ENCODE measurements at regions not wholly inside any gene's neighbourhood (a gene's known extent, or its start where the extent isn't known, plus 50 kb on each side); places are given as distances from the start of the nearest gene placed in this dataset.

DNA sequence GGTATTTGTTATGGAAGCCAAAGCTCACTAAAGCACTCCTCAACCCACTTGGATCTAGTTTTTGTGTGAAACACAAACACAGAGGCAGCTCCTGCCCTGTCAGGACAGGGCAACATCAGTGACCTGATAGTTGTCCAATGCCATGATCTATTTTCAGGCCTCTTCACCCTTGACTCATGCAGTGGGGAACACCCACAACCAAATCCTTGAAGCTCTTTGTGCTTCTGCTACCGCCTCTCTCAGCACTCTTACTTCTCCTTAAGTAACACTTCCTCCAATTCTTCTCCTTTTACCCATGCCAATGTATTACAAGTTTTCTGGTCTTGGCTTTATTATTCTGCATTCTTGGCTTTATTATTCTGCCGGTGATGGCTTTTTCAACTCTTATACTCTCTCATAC, 425.3 kb downstream of the INHBA start:
- H3K4me3 ChIP-seq (replicated peaks in 1 of 2; ENCODE audit: low read depth in 2 of 2, low read length in 2 of 2) = no peak overlapping the region
- peak in 1 of 2 donors; percentile 9 for DNase-seq (ENCODE audit: low read depth in 2 of 2)
- TF ChIP-seq, protein P1, sequence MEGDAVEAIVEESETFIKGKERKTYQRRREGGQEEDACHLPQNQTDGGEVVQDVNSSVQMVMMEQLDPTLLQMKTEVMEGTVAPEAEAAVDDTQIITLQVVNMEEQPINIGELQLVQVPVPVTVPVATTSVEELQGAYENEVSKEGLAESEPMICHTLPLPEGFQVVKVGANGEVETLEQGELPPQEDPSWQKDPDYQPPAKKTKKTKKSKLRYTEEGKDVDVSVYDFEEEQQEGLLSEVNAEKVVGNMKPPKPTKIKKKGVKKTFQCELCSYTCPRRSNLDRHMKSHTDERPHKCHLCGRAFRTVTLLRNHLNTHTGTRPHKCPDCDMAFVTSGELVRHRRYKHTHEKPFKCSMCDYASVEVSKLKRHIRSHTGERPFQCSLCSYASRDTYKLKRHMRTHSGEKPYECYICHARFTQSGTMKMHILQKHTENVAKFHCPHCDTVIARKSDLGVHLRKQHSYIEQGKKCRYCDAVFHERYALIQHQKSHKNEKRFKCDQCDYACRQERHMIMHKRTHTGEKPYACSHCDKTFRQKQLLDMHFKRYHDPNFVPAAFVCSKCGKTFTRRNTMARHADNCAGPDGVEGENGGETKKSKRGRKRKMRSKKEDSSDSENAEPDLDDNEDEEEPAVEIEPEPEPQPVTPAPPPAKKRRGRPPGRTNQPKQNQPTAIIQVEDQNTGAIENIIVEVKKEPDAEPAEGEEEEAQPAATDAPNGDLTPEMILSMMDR (IDR thresholded peaks at IDR 0.05; ENCODE audit: low read depth, low read length) = no peak

DNA sequence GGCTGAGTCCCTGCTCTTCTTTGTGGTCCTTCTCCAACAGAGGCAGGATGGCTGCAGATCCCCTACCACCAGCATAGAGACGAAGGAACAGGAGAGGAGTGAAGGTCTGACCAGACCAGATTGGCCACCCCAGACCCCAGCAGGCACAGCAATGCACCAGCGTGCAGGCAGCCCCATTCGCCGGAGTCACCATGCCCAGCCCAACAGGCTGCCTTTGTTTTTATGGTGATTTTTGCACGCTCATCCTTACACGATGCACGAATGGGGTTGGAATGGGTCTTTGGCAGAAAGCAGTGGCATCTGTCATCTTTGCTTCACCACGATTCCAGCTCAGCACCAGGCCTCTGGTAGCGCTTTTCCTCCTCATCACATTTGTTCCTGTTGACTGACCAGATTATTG, 427.6 kb downstream of the INHBA start:
- TF ChIP-seq, protein P1 (IDR thresholded peaks at IDR 0.05; ENCODE audit: low read depth, low read length) = no peak
- DNase-seq (ENCODE audit: low read depth in 2 of 2) = no peak

DNA sequence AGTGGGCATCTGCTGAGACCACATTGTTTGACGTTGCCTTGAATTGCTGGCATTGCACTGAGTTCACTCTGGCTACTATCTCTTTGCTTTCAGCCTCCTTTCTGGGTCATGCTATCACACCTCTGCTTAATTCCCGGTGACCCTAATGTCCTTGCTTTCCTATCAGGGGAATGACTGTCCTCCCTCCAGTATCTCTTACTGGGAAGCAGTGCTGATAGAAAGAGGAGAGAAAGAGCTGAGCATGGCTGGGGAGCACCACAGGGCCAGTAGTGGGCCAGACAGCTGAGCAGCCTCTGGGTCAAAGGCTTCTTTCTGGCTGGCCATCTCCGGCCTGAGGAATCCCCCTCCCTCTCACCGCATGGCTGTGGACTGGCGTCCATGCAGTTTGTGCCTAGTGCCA, 428.7 kb downstream of the INHBA start:
- TF ChIP-seq, protein P1 (IDR thresholded peaks at IDR 0.05; ENCODE audit: low read depth, low read length) = no peak
- no peak for DNase-seq (ENCODE audit: low read depth in 2 of 2)
- no peak overlapping the region for H3K4me3 ChIP-seq (replicated peaks in 1 of 2; ENCODE audit: low read depth in 2 of 2, low read length in 2 of 2)

More for the DNA sequence above, 427.6 kb downstream of the INHBA start:
- no peak overlapping the region for H3K4me3 ChIP-seq (replicated peaks in 1 of 2; ENCODE audit: low read depth in 2 of 2, low read length in 2 of 2)

DNA sequence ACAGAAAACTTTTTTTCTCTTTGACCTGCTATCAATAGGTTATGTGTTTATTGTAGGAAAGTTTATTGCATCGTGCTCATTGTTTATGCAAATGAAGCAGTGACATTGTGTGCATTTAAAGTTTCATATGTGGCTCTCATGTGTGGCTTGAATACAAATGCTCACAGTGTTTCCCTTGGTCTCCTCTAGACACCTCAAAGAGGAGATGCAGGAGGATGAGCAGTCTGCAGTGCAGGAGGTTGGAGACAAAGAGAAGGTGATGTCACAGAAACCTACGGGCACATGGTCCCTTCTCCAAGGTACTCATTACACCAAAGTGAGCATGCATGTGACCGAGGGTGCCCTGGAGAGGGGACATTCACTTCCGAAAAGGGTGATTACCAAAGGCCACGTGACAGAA, 430.2 kb downstream of the INHBA start:
- TF ChIP-seq, protein P1 (IDR thresholded peaks at IDR 0.05; ENCODE audit: low read depth, low read length) = no peak
- H3K4me3 ChIP-seq (replicated peaks in 1 of 2; ENCODE audit: low read depth in 2 of 2, low read length in 2 of 2) = no peak overlapping the region
- DNase-seq (ENCODE audit: low read depth in 2 of 2) = no peak

DNA sequence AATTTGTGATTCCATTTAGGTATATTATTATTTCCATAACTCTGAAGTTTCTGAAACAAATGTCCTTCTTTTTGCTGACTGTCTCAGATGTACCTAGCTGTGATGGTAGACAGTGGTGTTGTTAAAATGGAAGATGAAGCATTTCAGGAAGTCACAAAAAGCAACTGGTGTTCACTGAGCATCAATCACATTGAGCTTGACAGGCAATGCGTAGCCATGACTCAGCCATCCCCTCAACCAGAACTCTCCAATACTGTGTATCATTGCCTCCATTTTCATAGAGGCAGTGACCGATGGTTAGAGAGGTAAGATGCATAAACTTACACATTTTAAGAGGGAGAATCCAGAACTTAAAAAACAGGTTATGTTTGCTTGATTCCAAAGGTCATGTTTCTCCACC, 434.0 kb downstream of the INHBA start:
- no peak for DNase-seq (ENCODE audit: low read depth in 2 of 2)
- TF ChIP-seq, protein P1 (IDR thresholded peaks at IDR 0.05; ENCODE audit: low read depth, low read length) = no peak
- H3K4me3 ChIP-seq (replicated peaks in 1 of 2; ENCODE audit: low read depth in 2 of 2, low read length in 2 of 2) = no peak overlapping the region

DNA sequence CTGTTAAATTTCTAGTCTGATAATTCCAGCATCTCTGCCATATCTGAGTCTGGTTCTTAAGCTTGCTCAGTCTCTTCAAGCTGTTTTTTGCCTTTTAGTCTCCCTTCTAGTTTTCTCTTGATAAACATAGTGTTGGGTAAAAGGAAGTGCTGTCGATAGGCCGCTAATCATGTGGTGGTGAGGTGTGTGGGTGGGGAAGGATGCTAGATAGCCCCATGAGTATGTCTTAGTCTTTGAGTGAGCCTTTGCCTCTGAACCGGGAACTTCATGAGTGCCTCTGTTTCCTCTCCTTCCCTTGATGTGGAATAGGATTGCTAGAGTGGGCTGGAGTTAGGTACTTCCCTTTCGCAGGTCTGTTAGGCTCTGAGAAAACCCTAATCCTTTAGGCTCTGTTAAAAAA, 441.8 kb downstream of the INHBA start:
- DNase-seq (ENCODE audit: low read depth in 2 of 2) = no peak
- TF ChIP-seq, protein P1 (IDR thresholded peaks at IDR 0.05; ENCODE audit: low read depth, low read length) = no peak

DNA sequence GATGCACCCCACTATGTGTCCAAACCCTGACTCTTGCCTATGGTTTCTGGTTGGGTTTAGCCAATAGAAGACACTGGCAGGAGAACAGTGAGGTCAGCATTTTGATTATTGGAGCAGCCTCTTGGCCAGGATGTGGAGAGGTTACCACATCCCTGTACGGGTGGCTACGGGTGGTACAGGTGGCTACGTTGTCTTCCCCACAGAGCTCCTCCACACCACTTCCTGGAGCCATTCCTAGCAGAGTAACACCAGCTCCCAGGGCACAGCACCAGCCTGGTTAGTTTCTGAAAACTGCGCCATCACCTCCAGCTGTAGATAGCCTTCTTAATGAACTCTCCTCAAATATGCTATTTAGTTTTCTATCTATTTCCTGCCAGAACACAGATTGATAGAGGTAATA, 445.2 kb downstream of the INHBA start:
- DNase-seq (ENCODE audit: low read depth in 2 of 2) = no peak
- TF ChIP-seq, protein P1 (IDR thresholded peaks at IDR 0.05; ENCODE audit: low read depth, low read length) = no peak
- no peak overlapping the region for H3K4me3 ChIP-seq (replicated peaks in 1 of 2; ENCODE audit: low read depth in 2 of 2, low read length in 2 of 2)

More for the DNA sequence above, 441.8 kb downstream of the INHBA start:
- no peak overlapping the region for H3K4me3 ChIP-seq (replicated peaks in 1 of 2; ENCODE audit: low read depth in 2 of 2, low read length in 2 of 2)

Data from cardiac fibroblast (primary cell).